SK-N-SH (cell line): ENCODE measurements at regions not wholly inside any gene's neighbourhood (a gene's known extent, or its start where the extent isn't known, plus 50 kb on each side); places are given as distances from the start of the nearest gene placed in this dataset.

Experiments
- CTCF ChIA-PET: fragments of 300-600, 350-600 bp; formaldehyde crosslinking; extraction: SDS; loops from one replicate; lab custom pipeline; 2021; lab: Yijun Ruan, JAX
- POLR2A ChIA-PET: fragments of 350-600 bp; sonication (Branson Sonifier 250); formaldehyde crosslinking; extraction: SDS; loops from one replicate; lab custom pipeline; 2020; ENCODE audit warnings: antibody characterized with exemption, inconsistent platforms; lab: Yijun Ruan, JAX
- DNase-seq: peaks from one replicate; pipeline ENCODE4 v3.0.0; 2012
- H2AFZ ChIP-seq: fragments of 200-600 bp; sonication (generic); 2 replicates; pipeline ENCODE4 v1.8.1; 2016; ENCODE audit warnings: antibody characterized with exemption, mild to moderate bottlenecking, low read depth
- H3F3A ChIP-seq: fragments of 200-600 bp; sonication (generic); replicated peaks from 2 replicates; pipeline ENCODE3; 2016; ENCODE audit warnings: antibody characterized with exemption, mild to moderate bottlenecking; ENCODE audit not compliant: insufficient read depth
- H3K27ac ChIP-seq, 2 experiments: fragments of 200-500 bp in 1 of 2; fragments of 200-600 bp in 1 of 2; sonication (Bioruptor generic) in 1 of 2; sonication (generic), shearing (Covaris generic) in 1 of 2; 2 replicates each; pipeline versions ENCODE4 v1.5.1 to v1.6.1; 2014 to 2016; ENCODE audit warnings: low read depth in 2 of 2, inconsistent platforms in 1 of 2, low read length in 1 of 2, mild to moderate bottlenecking in 1 of 2, mixed read lengths in 1 of 2
- H3K27me3 ChIP-seq: fragments of 200-600 bp; sonication (generic), shearing (Covaris generic); 2 replicates; pipeline ENCODE4 v1.6.1; 2016; ENCODE audit warnings: mixed run types; ENCODE audit not compliant: insufficient read depth
- H3K36me3 ChIP-seq, 2 experiments: fragments of 200-500 bp in 1 of 2; fragments of 200-600 bp in 1 of 2; sonication (Bioruptor generic) in 1 of 2; sonication (generic) in 1 of 2; replicated peaks in 1 of 2; 2 replicates each; pipeline versions ENCODE3 to v1.5.1; 2014 to 2016; ENCODE audit warnings: low read length in 1 of 2, mild to moderate bottlenecking in 1 of 2; ENCODE audit not compliant: insufficient read depth in 2 of 2, control insufficient read depth in 1 of 2
- H3K4me1 ChIP-seq, 2 experiments: fragments of 200-500 bp in 1 of 2; fragments of 200-600 bp in 1 of 2; sonication (Bioruptor generic) in 1 of 2; sonication (generic), shearing (Covaris generic) in 1 of 2; 2 replicates each; pipeline versions ENCODE4 v1.5.1 to v1.6.1; 2014 to 2016; ENCODE audit warnings: low read depth in 1 of 2, low read length in 1 of 2, mixed run types in 1 of 2; ENCODE audit not compliant: insufficient read depth in 2 of 2, control insufficient read depth in 1 of 2
- H3K4me2 ChIP-seq: fragments of 200-600 bp; sonication (generic), shearing (Covaris generic); 2 replicates; pipeline ENCODE4 v1.6.1; 2017; ENCODE audit warnings: mixed run types
- H3K4me3 ChIP-seq, 2 experiments: fragments of 200-500 bp in 1 of 2; fragments of 200-600 bp in 1 of 2; sonication (Bioruptor generic) in 1 of 2; sonication (generic), shearing (Covaris generic) in 1 of 2; 2 replicates each; pipeline versions ENCODE4 v1.5.1 to v1.8.1; 2014 to 2016; ENCODE audit warnings: low read depth in 2 of 2, inconsistent platforms in 1 of 2, low read length in 1 of 2, mild to moderate bottlenecking in 1 of 2, mixed read lengths in 1 of 2, moderate library complexity in 1 of 2
- H3K79me2 ChIP-seq: fragments of 200-600 bp; sonication (generic); 2 replicates; pipeline ENCODE4 v1.8.1; 2017; ENCODE audit warnings: mild to moderate bottlenecking; ENCODE audit not compliant: insufficient read depth
- H3K9ac ChIP-seq: fragments of 200-600 bp; sonication (generic); 2 replicates; pipeline ENCODE4 v1.6.1; 2017; ENCODE audit warnings: mixed run types
- H3K9me2 ChIP-seq: fragments of 200-600 bp; sonication (generic); 2 replicates; pipeline ENCODE4 v1.6.1; 2017; ENCODE audit warnings: mixed run types
- H3K9me3 ChIP-seq: fragments of 200-600 bp; sonication (generic); 2 replicates; pipeline ENCODE4 v1.6.1; 2017; ENCODE audit warnings: mixed run types, mild to moderate bottlenecking, moderate library complexity
- H4K20me1 ChIP-seq: fragments of 200-600 bp; sonication (generic); 2 replicates; pipeline ENCODE4 v1.6.1; 2017; ENCODE audit warnings: mild to moderate bottlenecking, mixed run types; ENCODE audit not compliant: insufficient read depth
- CHD2 ChIP-seq: fragments of 150-350 bp; IDR thresholded peaks from 2 replicates; pipeline ENCODE4 v1.6.1; 2018; ENCODE audit warnings: low read length; ENCODE audit not compliant: partially characterized antibody
- CTCF ChIP-seq: fragments of 200-600 bp; sonication (generic); IDR thresholded peaks from 2 replicates; pipeline ENCODE4 v1.6.1; 2017; ENCODE audit warnings: antibody characterized with exemption, mild to moderate bottlenecking, moderate library complexity
- EZH2phosphoT487 ChIP-seq: fragments of 200-600 bp; sonication (generic); IDR thresholded peaks from 2 replicates; pipeline ENCODE4 v1.6.1; 2017; ENCODE audit warnings: low read depth, mixed run types, mild to moderate bottlenecking, antibody characterized with exemption, moderate library complexity, borderline replicate concordance
- FOSL2 ChIP-seq: IDR thresholded peaks from 2 replicates; pipeline ENCODE4 v1.4.0; 2012; ENCODE audit warnings: low read depth, mild to moderate bottlenecking, moderate library complexity, borderline replicate concordance
- FOXM1 ChIP-seq: IDR thresholded peaks from 2 replicates; pipeline ENCODE4 v1.4.0; 2012; ENCODE audit warnings: low read depth, mild to moderate bottlenecking
- GATA2 ChIP-seq: sonication (generic); formaldehyde crosslinking; IDR thresholded peaks from 2 replicates; pipeline ENCODE4 v1.5.0; 2020; ENCODE audit warnings: mild to moderate bottlenecking, missing genetic modification reagents
- MEF2A ChIP-seq: IDR thresholded peaks from 2 replicates; pipeline ENCODE4 v1.4.0; 2012; ENCODE audit warnings: low read depth, borderline replicate concordance
- NRF1 ChIP-seq: IDR thresholded peaks from 2 replicates; pipeline ENCODE4 v1.6.1; 2012; ENCODE audit warnings: low read depth, mild to moderate bottlenecking, low read length
- RAD21 ChIP-seq: IDR thresholded peaks from 2 replicates; pipeline ENCODE4 v1.6.1; 2012; ENCODE audit warnings: mild to moderate bottlenecking, low read length
- RXRA ChIP-seq: IDR thresholded peaks from 2 replicates; pipeline ENCODE4 v1.4.0; 2012; ENCODE audit warnings: low read depth, mild to moderate bottlenecking, borderline replicate concordance
- SMC3 ChIP-seq: IDR thresholded peaks from 2 replicates; pipeline ENCODE4 v1.6.1; 2012; ENCODE audit warnings: low read depth, low read length, improper control_type of control experiment
- TAF1 ChIP-seq: IDR thresholded peaks from 2 replicates; pipeline ENCODE4 v1.6.1; 2012; ENCODE audit warnings: low read depth, mild to moderate bottlenecking, low read length, moderate library complexity, borderline replicate concordance
- TCF12 ChIP-seq: IDR thresholded peaks from 2 replicates; pipeline ENCODE4 v1.4.0; 2012
- YY1 ChIP-seq: IDR thresholded peaks from 2 replicates; pipeline ENCODE4 v1.4.0; 2012; ENCODE audit warnings: low read depth, mild to moderate bottlenecking
- WGBS: methylation state at CpG from one replicate; pipeline ENCODE4 v1.1.6; 2017; ENCODE audit warnings: low lambda C conversion rate; 5-methylcytosine and 5-hydroxymethylcytosine counted together
- TF ChIP-seq, protein P1 (sequence below): IDR thresholded peaks from 2 replicates; pipeline ENCODE4 v1.4.0; 2012; ENCODE audit warnings: low read depth, borderline replicate concordance
- TF ChIP-seq, protein P2 (sequence below): fragments of 150-350 bp; IDR thresholded peaks from 2 replicates; pipeline ENCODE4 v1.6.1; 2017; ENCODE audit warnings: antibody characterized with exemption, low read length, low read depth, borderline replicate concordance
- TF ChIP-seq, protein P3 (sequence below): IDR thresholded peaks from 2 replicates; pipeline ENCODE4 v1.4.0; 2012; ENCODE audit warnings: low read depth

DNA sequence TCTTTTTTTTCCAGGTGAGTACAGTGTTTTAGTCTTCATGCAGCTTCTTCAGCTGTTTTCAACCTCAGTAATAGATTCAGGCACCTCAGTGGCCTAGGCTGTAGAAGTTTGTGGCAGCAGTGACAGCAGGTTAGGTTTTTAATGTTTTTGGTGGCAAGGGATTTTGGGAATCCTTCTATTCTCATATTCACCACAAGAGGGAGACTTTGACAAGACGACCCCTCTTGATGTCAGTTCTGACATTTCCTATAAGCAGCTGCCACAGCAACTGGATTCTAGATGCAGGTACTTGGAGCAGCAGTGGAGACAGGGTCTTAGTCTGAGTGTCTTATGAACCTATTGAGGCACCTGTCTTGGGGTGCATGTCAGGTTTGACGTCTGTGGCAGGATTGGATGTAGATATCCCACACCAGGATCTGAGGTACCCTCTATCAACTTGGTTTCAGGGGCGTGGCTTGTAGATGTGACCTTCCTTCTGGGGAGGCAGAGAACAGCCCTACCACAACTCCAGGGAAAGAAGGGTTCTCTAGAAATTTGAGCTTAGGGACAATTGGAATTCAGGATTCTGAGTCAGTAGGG, 1104.2 kb upstream of the TMPRSS15 start:
- no peaks in the 10 kb centered on the region for H4K20me1 ChIP-seq
- no peaks in the 10 kb centered on the region for H3K79me2 ChIP-seq
- no peaks in the 10 kb centered on the region for H3K36me3 ChIP-seq
- CTCF ChIA-PET, result interaction anchor here (0.6 to 3.0 kb wide), 9 partner anchors 10 to 190 kb away, joined by 3 to 22 read pairs (median 3); no protein-coding TSS in a partner anchor
- H3K27ac ChIP-seq, result no peak overlapping the region
- POLR2A ChIA-PET, result no interaction called here
- no peak overlapping the region for H3K9ac ChIP-seq
- no peaks in the 10 kb centered on the region for H3K27me3 ChIP-seq
- H3K4me1 ChIP-seq, result no peaks in the 10 kb centered on the region
- H3K9me3 ChIP-seq, result 0 out of 2 replicates have a peak, but pooled peaks cover under 1% of the 10 kb centered on the region
- H3F3A ChIP-seq, result no peaks in the 10 kb centered on the region
- H3K4me3 ChIP-seq, result no peak overlapping the region
- no peak overlapping the region for H2AFZ ChIP-seq
- TF ChIP-seq CTCF, result peak; percentile 34; the same call in 1 of the 2 replicates
- TF ChIP-seq TAF1, result no peak
- no peak for TF ChIP-seq FOXM1
- peak; percentile 18; the same call in 1 of the 2 replicates for TF ChIP-seq SMC3
- peak; percentile 51 for TF ChIP-seq RAD21
- TF ChIP-seq, all 33 proteins: peak for 3
- WGBS, result 0% methylated on average over 3 of the region's 3 CpGs
- no peaks in the 10 kb centered on the region for H3K9me2 ChIP-seq
- no peak overlapping the region for H3K4me2 ChIP-seq
- DNase-seq, result peak; percentile 20

DNA sequence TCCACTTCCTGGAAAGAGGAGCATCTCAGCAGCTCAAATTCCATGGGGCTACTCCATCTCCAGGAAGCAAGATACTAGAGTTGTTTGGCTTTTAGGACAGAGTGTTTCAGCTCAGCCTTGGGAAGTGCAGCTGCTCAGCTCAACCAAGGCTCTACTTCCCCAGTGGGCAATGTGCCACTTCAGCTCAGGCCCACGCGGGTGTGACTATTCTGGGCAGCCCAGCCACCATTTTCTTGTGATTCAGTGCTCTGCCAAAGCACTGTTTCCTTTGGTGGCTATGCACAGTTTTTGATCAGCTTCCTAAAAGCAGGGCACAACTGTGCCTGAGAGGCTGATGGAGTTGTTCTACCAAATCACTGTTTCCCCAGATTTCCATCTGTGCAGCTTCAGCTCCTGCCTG, 1104.9 kb upstream of the TMPRSS15 start:
- H3K9me3 ChIP-seq, result no peaks in the 10 kb centered on the region
- H3F3A ChIP-seq, result no peaks in the 10 kb centered on the region
- no peak overlapping the region for H2AFZ ChIP-seq
- H3K4me2 ChIP-seq, result no peak overlapping the region
- H3K4me3 ChIP-seq, result no peak overlapping the region
- no peak overlapping the region for H3K9ac ChIP-seq
- CTCF ChIA-PET, result interaction anchor here (1.0 to 3.0 kb wide), 7 partner anchors 10 to 190 kb away, joined by 3 to 22 read pairs (median 4); no protein-coding TSS in a partner anchor
- POLR2A ChIA-PET, result no interaction called here
- no peaks in the 10 kb centered on the region for H3K4me1 ChIP-seq
- TF ChIP-seq CTCF (no peak), TCF12 (no peak), SMC3 (no peak), FOSL2 (no peak), CHD2 (no peak), MEF2A (no peak), NRF1 (no peak), YY1 (no peak), RXRA (no peak), GATA2 (CRISPR knock-in tag) (no peak), EZH2phosphoT487 (no peak)
- TF ChIP-seq, protein P1, sequence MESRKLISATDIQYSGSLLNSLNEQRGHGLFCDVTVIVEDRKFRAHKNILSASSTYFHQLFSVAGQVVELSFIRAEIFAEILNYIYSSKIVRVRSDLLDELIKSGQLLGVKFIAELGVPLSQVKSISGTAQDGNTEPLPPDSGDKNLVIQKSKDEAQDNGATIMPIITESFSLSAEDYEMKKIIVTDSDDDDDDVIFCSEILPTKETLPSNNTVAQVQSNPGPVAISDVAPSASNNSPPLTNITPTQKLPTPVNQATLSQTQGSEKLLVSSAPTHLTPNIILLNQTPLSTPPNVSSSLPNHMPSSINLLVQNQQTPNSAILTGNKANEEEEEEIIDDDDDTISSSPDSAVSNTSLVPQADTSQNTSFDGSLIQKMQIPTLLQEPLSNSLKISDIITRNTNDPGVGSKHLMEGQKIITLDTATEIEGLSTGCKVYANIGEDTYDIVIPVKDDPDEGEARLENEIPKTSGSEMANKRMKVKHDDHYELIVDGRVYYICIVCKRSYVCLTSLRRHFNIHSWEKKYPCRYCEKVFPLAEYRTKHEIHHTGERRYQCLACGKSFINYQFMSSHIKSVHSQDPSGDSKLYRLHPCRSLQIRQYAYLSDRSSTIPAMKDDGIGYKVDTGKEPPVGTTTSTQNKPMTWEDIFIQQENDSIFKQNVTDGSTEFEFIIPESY, result no peak
- TF ChIP-seq, protein P2, sequence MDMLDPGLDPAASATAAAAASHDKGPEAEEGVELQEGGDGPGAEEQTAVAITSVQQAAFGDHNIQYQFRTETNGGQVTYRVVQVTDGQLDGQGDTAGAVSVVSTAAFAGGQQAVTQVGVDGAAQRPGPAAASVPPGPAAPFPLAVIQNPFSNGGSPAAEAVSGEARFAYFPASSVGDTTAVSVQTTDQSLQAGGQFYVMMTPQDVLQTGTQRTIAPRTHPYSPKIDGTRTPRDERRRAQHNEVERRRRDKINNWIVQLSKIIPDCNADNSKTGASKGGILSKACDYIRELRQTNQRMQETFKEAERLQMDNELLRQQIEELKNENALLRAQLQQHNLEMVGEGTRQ, result no peak
- TF ChIP-seq, protein P3, sequence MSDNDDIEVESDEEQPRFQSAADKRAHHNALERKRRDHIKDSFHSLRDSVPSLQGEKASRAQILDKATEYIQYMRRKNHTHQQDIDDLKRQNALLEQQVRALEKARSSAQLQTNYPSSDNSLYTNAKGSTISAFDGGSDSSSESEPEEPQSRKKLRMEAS, result no peak
- H3K27ac ChIP-seq, result no peak overlapping the region
- no peaks in the 10 kb centered on the region for H4K20me1 ChIP-seq
- no peaks in the 10 kb centered on the region for H3K9me2 ChIP-seq
- WGBS, result 36% methylated on average over 2 of the region's 2 CpGs
- H3K36me3 ChIP-seq, result no peaks in the 10 kb centered on the region
- no peaks in the 10 kb centered on the region for H3K27me3 ChIP-seq
- H3K79me2 ChIP-seq, result no peaks in the 10 kb centered on the region
- DNase-seq, result no peak
